IPS-15b (cell line): ENCODE measurements at regions not wholly inside any gene's neighbourhood (a gene's known extent, or its start where the extent isn't known, plus 50 kb on each side); places are given as distances from the start of the nearest gene placed in this dataset.

ENCODE experiments used
- H3K27me3 ChIP-seq: one replicate; pipeline ENCODE4 v1.6.1; 2013; ENCODE audit warnings: low read length; ENCODE audit not compliant: control insufficient read depth, insufficient read depth
- H3K36me3 ChIP-seq: one replicate; pipeline ENCODE4 v1.6.1; 2013; ENCODE audit warnings: low read length; ENCODE audit not compliant: control insufficient read depth, insufficient read depth
- H3K4me1 ChIP-seq: one replicate; pipeline ENCODE4 v1.6.1; 2013; ENCODE audit warnings: mild to moderate bottlenecking, low read length; ENCODE audit not compliant: control insufficient read depth, insufficient read depth
- H3K4me3 ChIP-seq: one replicate; pipeline ENCODE4 v1.5.1; 2013; ENCODE audit warnings: low read depth, low read length
- H3K9ac ChIP-seq: one replicate; pipeline ENCODE4 v1.6.1; 2013; ENCODE audit warnings: low read depth, mild to moderate bottlenecking, low read length
- H3K9me3 ChIP-seq: one replicate; pipeline ENCODE4 v1.6.1; 2013; ENCODE audit warnings: mild to moderate bottlenecking, low read length; ENCODE audit not compliant: control insufficient read depth, insufficient read depth

- no peak overlapping the region for H3K9ac ChIP-seq
- no peak overlapping the region for H3K4me3 ChIP-seq
- no peaks in the 10 kb centered on the region for H3K36me3 ChIP-seq
- H3K27me3 ChIP-seq, result no peaks in the 10 kb centered on the region
- no peaks in the 10 kb centered on the region for H3K9me3 ChIP-seq
- H3K4me1 ChIP-seq, result no peaks in the 10 kb centered on the region
Observed at GRCh38 chr7:10727636-10728035, 246.0 kb upstream of the PHF14 start.

GRCh38 chr7:10731253-10731773 lies 242.4 kb upstream of the PHF14 start:
- Histone ChIP-seq H3K4me1 (no peaks in the 10 kb centered on the region), H3K4me3 (no peak overlapping the region), H3K9me3 (no peaks in the 10 kb centered on the region), H3K27me3 (no peaks in the 10 kb centered on the region), H3K9ac (no peak overlapping the region), H3K36me3 (no peaks in the 10 kb centered on the region)

GRCh38 chr7:10733747-10734146 lies 239.9 kb upstream of the PHF14 start:
- Histone ChIP-seq H3K4me1 (no peaks in the 10 kb centered on the region), H3K4me3 (no peak overlapping the region), H3K27me3 (no peaks in the 10 kb centered on the region), H3K36me3 (no peaks in the 10 kb centered on the region), H3K9ac (no peak overlapping the region), H3K9me3 (no peaks in the 10 kb centered on the region)

- no peaks in the 10 kb centered on the region for H3K36me3 ChIP-seq
- no peaks in the 10 kb centered on the region for H3K27me3 ChIP-seq
- H3K9ac ChIP-seq, result no peak overlapping the region
- no peak overlapping the region for H3K4me3 ChIP-seq
- H3K9me3 ChIP-seq, result no peaks in the 10 kb centered on the region
- H3K4me1 ChIP-seq, result no peaks in the 10 kb centered on the region
Observed at GRCh38 chr7:10734595-10734994, 239.1 kb upstream of the PHF14 start.

- H3K36me3 ChIP-seq, result no peaks in the 10 kb centered on the region
- H3K27me3 ChIP-seq, result no peaks in the 10 kb centered on the region
- H3K9ac ChIP-seq, result no peak overlapping the region
- H3K4me3 ChIP-seq, result no peak overlapping the region
- H3K4me1 ChIP-seq, result peaks cover 2% of the 10 kb centered on the region
- H3K9me3 ChIP-seq, result no peaks in the 10 kb centered on the region
Observed at GRCh38 chr7:10739401-10739800, 234.3 kb upstream of the PHF14 start.

GRCh38 chr7:10740805-10741204 lies 232.9 kb upstream of the PHF14 start:
- no peaks in the 10 kb centered on the region for H3K9me3 ChIP-seq
- H3K36me3 ChIP-seq, result no peaks in the 10 kb centered on the region
- H3K9ac ChIP-seq, result no peak overlapping the region
- no peaks in the 10 kb centered on the region for H3K27me3 ChIP-seq
- peaks cover 2% of the 10 kb centered on the region for H3K4me1 ChIP-seq
- H3K4me3 ChIP-seq, result no peak overlapping the region

- Histone ChIP-seq H3K4me1 (no peaks in the 10 kb centered on the region), H3K36me3 (no peaks in the 10 kb centered on the region), H3K4me3 (no peak overlapping the region), H3K27me3 (no peaks in the 10 kb centered on the region), H3K9me3 (peaks cover 6% of the 10 kb centered on the region), H3K9ac (no peak overlapping the region)
Observed at GRCh38 chr7:10756981-10757380, 216.7 kb upstream of the PHF14 start.

- H3K4me1 ChIP-seq, result no peaks in the 10 kb centered on the region
- H3K9me3 ChIP-seq, result peaks cover 6% of the 10 kb centered on the region
- H3K36me3 ChIP-seq, result no peaks in the 10 kb centered on the region
- H3K27me3 ChIP-seq, result no peaks in the 10 kb centered on the region
- H3K4me3 ChIP-seq, result no peak overlapping the region
- H3K9ac ChIP-seq, result no peak overlapping the region
Observed at GRCh38 chr7:10759120-10759519, 214.6 kb upstream of the PHF14 start.

- Histone ChIP-seq H3K9me3 (no peaks in the 10 kb centered on the region), H3K27me3 (no peaks in the 10 kb centered on the region), H3K4me3 (no peak overlapping the region), H3K4me1 (no peaks in the 10 kb centered on the region), H3K36me3 (no peaks in the 10 kb centered on the region), H3K9ac (no peak overlapping the region)
Observed at GRCh38 chr7:10767771-10768170, 205.9 kb upstream of the PHF14 start.

- H3K4me1 ChIP-seq, result no peaks in the 10 kb centered on the region
- no peaks in the 10 kb centered on the region for H3K27me3 ChIP-seq
- no peak overlapping the region for H3K4me3 ChIP-seq
- H3K9me3 ChIP-seq, result no peaks in the 10 kb centered on the region
- H3K9ac ChIP-seq, result no peak overlapping the region
- no peaks in the 10 kb centered on the region for H3K36me3 ChIP-seq
Observed at GRCh38 chr7:10770176-10770575, 203.5 kb upstream of the PHF14 start.

GRCh38 chr7:10773430-10773829 lies 200.2 kb upstream of the PHF14 start:
- Histone ChIP-seq H3K27me3 (no peaks in the 10 kb centered on the region), H3K9me3 (no peaks in the 10 kb centered on the region), H3K9ac (no peak overlapping the region), H3K36me3 (no peaks in the 10 kb centered on the region), H3K4me1 (no peaks in the 10 kb centered on the region), H3K4me3 (no peak overlapping the region)

GRCh38 chr7:10779465-10780399 lies 193.9 kb upstream of the PHF14 start:
- H3K36me3 ChIP-seq, result no peaks in the 10 kb centered on the region
- H3K9ac ChIP-seq, result no peak overlapping the region

More at GRCh38 chr7:10779465-10780399, 193.9 kb upstream of the PHF14 start:
- H3K4me3 ChIP-seq, result no peak overlapping the region
- H3K4me1 ChIP-seq, result no peaks in the 10 kb centered on the region
- no peaks in the 10 kb centered on the region for H3K27me3 ChIP-seq
- no peaks in the 10 kb centered on the region for H3K9me3 ChIP-seq
